ENCODE measurements at regions not wholly inside any gene's neighbourhood (a gene's known extent, or its start where the extent isn't known, plus 50 kb on each side); places are given as distances from the start of the nearest gene placed in this dataset.

DNA sequence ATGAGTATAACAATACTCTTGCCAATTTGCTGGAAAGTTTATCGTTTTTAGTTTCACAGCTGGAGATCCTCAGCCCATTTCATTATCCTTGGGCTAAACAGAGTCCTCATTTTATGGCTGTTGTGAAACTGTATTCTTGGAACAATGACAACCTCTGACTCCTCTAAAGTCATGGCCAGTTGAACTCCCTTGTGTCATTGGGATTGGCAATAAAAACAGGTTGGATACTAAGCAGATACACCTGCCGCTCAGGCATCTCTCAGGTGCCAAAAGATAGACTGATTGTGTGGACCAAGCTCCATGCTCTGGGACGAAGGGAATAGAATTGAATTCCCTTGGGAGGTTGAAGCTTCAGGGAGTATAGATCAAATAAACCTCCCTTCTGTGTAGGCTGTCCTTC, 182.2 kb downstream of the WDR11 start:
- H3K36me3 ChIP-seq: no peaks in the 10 kb centered on the region
- in situ Hi-C loops (cut with MboI; ENCODE audit: low sequenced_read_pairs in 4 of 4): no loop called here
- intact Hi-C loops (cut with DNase I; ENCODE audit: low total_unique reads): no loop called here
- H3K4me1 ChIP-seq: no peaks in the 10 kb centered on the region
- no peaks in the 10 kb centered on the region for H3K27me3 ChIP-seq
- no peak for ATAC-seq
- no peak overlapping the region for H3K27ac ChIP-seq
- TF ChIP-seq, protein P1, sequence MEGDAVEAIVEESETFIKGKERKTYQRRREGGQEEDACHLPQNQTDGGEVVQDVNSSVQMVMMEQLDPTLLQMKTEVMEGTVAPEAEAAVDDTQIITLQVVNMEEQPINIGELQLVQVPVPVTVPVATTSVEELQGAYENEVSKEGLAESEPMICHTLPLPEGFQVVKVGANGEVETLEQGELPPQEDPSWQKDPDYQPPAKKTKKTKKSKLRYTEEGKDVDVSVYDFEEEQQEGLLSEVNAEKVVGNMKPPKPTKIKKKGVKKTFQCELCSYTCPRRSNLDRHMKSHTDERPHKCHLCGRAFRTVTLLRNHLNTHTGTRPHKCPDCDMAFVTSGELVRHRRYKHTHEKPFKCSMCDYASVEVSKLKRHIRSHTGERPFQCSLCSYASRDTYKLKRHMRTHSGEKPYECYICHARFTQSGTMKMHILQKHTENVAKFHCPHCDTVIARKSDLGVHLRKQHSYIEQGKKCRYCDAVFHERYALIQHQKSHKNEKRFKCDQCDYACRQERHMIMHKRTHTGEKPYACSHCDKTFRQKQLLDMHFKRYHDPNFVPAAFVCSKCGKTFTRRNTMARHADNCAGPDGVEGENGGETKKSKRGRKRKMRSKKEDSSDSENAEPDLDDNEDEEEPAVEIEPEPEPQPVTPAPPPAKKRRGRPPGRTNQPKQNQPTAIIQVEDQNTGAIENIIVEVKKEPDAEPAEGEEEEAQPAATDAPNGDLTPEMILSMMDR (IDR thresholded peaks at IDR 0.05 in 4 of 5, conservative IDR thresholded peaks at IDR 0.05 in 1 of 5): no peak
- no peak for TF ChIP-seq POLR2A (IDR thresholded peaks at IDR 0.05)
- H3K9me3 ChIP-seq: no peaks in the 10 kb centered on the region
- H3K4me3 ChIP-seq: no peak overlapping the region
- no peak for DNase-seq

DNA sequence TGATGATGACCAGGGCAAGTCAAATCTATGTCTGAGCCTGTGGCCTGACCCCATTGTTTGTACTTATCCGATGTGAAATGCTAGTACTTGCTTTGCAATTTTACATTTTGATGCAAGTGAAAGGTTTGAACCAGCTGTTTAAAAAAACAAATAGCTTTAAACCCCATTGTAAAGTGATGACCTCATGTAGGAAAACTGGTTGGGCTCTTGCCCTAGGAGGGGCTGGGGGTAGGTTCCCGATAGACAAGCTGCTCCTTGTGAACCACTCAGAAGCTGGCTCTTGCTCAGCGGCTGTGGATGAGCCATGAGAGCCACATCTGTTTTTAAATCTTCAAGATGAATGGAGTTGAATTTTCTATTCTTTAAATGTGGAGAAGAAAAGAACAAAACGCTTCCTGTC, 185.3 kb downstream of the WDR11 start:
- intact Hi-C loops (cut with DNase I; ENCODE audit: low total_unique reads): no loop called here
- ATAC-seq (no peak), DNase-seq (no peak)
- Histone ChIP-seq H3K27me3 (no peaks in the 10 kb centered on the region), H3K4me3 (no peak overlapping the region), H3K9me3 (no peaks in the 10 kb centered on the region), H3K4me1 (no peaks in the 10 kb centered on the region), H3K36me3 (no peaks in the 10 kb centered on the region), H3K27ac (no peak overlapping the region)
- TF ChIP-seq, protein P1 (IDR thresholded peaks at IDR 0.05 in 4 of 5, conservative IDR thresholded peaks at IDR 0.05 in 1 of 5): no peak
- TF ChIP-seq POLR2A (IDR thresholded peaks at IDR 0.05): no peak
- in situ Hi-C loops (cut with MboI; ENCODE audit: low sequenced_read_pairs in 4 of 4): no loop called here

DNA sequence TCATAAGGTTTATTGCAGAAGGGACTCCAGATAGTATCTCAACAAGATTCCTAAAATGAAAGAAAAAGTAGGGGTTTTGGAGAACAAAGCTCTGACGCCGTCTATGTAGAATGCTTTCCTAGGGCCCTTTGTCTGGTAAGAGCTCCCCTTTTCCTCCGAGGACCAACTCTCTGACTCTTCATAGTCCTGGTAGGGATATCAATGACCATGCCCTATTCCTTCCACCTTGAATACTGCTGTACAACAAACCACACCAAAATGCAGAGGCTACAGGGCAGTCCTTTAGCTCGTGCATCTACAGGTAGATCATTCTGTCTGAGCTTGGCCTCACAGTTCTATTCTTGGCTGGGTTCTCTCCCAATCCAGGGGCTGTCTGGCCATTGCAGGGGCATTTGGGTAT, 190.3 kb downstream of the WDR11 start:
- H3K27ac ChIP-seq: no peak overlapping the region
- H3K36me3 ChIP-seq: no peaks in the 10 kb centered on the region
- TF ChIP-seq, protein P1 (IDR thresholded peaks at IDR 0.05 in 4 of 5, conservative IDR thresholded peaks at IDR 0.05 in 1 of 5): no peak
- TF ChIP-seq POLR2A (IDR thresholded peaks at IDR 0.05): no peak
- ATAC-seq (no peak), DNase-seq (no peak)
- no peaks in the 10 kb centered on the region for H3K9me3 ChIP-seq
- no peaks in the 10 kb centered on the region for H3K4me1 ChIP-seq
- in situ Hi-C loops (cut with MboI; ENCODE audit: low sequenced_read_pairs in 4 of 4) (no loop called here), intact Hi-C loops (cut with DNase I; ENCODE audit: low total_unique reads) (no loop called here)
- no peak overlapping the region for H3K4me3 ChIP-seq
- no peaks in the 10 kb centered on the region for H3K27me3 ChIP-seq

DNA sequence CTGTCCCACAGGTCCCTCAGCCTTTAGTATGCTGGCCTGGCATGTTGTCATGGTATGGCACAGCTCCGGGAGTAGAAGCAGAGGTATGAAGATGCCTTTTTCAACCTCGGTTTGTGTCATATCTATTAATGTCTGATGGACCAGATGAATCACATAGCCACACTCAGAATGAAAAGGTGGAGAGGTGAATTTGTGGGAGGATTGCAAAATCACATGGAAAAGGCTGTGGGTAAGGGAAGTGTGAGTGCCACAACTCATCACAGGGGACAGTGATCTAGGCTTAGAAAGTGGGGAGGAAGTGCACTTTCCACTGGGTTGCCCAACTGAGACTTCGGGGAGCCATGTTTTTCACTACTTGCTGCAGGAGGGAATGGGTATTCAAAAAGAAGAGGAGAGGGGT, 190.7 kb downstream of the WDR11 start:
- DNase-seq (no peak), ATAC-seq (no peak)
- in situ Hi-C loops (cut with MboI; ENCODE audit: low sequenced_read_pairs in 4 of 4): no loop called here
- Histone ChIP-seq H3K4me3 (no peak overlapping the region), H3K27ac (no peak overlapping the region), H3K27me3 (no peaks in the 10 kb centered on the region), H3K9me3 (no peaks in the 10 kb centered on the region), H3K36me3 (no peaks in the 10 kb centered on the region), H3K4me1 (no peaks in the 10 kb centered on the region)
- intact Hi-C loops (cut with DNase I; ENCODE audit: low total_unique reads): no loop called here
- TF ChIP-seq, protein P1 (IDR thresholded peaks at IDR 0.05 in 4 of 5, conservative IDR thresholded peaks at IDR 0.05 in 1 of 5): no peak
- TF ChIP-seq POLR2A (IDR thresholded peaks at IDR 0.05): no peak

GRCh38 chr10:121042342-121042741, 191.2 kb downstream of the WDR11 start:
- H3K36me3 ChIP-seq: no peaks in the 10 kb centered on the region
- intact Hi-C loops (cut with DNase I; ENCODE audit: low total_unique reads): no loop called here
- no peaks in the 10 kb centered on the region for H3K27me3 ChIP-seq
- no peaks in the 10 kb centered on the region for H3K9me3 ChIP-seq
- TF ChIP-seq, protein P1 (IDR thresholded peaks at IDR 0.05 in 4 of 5, conservative IDR thresholded peaks at IDR 0.05 in 1 of 5): no peak
- no peak for TF ChIP-seq POLR2A (IDR thresholded peaks at IDR 0.05)
- H3K4me3 ChIP-seq: no peak overlapping the region
- DNase-seq (no peak), ATAC-seq (no peak)
- in situ Hi-C loops (cut with MboI; ENCODE audit: low sequenced_read_pairs in 4 of 4): no loop called here
- H3K4me1 ChIP-seq: no peaks in the 10 kb centered on the region
- H3K27ac ChIP-seq: no peak overlapping the region

All from gastrocnemius medialis (tissue), 4 donors.